Renal cortical epithelial cell (primary cell): ENCODE measurements at regions not wholly inside any gene's neighbourhood (a gene's known extent, or its start where the extent isn't known, plus 50 kb on each side); places are given as distances from the start of the nearest gene placed in this dataset.

Experiments
- DNase-seq: peaks from one replicate; pipeline ENCODE4 v3.0.0-alpha.2; 2011; ENCODE audit warnings: low read depth

- DNase-seq: peak; percentile 31
These were observed 523.9 kb downstream of the TNS1 start for GRCh38 chr2:217478831-217479455.

DNA sequence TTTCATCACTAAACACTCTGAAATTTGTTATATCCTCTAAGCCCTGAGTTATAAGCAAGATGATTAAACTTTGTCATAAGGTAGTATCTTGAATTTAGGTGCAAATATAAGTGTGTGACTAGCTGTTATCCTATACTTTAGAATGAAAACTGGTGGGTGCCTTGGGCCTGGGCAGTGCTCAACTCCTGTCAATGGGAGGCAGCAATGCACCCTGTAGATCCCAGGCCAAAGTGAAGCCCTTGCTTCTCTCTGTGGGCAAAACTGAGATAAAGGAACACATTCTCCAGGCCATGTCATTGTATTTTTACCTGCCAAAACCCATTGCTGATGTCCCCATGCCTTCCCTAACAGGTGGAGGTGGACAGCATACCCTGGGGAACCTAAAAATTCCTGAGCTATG is 525.2 kb downstream of the TNS1 start:
- DNase-seq: no peak

DNA sequence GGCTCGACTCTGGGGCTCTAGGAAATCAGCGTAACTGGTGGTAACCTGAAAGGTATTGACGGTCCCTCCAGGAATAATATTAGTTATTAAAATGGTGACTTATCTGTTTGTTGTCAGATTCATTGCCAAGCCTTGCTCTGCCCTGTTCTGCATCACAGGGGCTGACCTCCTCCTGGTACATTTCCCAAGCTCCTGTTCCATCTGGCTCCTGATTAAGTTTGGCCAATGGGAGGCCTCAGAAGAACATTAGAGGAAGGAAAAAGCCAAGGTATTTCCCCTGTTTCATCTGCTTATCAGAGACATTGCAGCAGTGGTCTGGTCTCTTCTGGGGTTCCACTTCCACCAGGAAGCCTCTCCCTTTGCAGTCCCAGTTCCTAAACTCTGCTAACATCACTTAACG is 527.0 kb downstream of the TNS1 start:
- DNase-seq: no peak

- DNase-seq: no peak
These were observed 527.7 kb downstream of the TNS1 start for GRCh38 chr2:217475101-217475500.

DNA sequence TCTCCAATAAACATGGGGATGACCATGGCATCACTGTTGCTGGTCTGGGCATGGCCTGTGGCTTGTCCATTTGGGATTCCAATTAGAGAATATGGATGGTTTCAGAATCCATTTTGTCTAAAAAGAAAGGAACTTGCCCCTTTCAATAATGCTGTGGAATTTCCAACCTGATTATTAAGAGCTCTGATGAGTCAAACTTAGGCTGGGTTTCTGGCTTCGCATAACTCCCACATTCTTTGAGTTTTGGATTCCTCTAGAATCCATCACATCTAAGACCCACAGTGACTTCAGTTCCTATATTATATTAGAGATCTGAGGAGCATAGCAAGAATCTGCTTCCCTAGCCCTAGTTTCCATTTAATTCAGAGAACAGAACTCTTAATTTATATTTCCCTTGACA is 531.5 kb downstream of the TNS1 start:
- peak; percentile 55 for DNase-seq

DNA sequence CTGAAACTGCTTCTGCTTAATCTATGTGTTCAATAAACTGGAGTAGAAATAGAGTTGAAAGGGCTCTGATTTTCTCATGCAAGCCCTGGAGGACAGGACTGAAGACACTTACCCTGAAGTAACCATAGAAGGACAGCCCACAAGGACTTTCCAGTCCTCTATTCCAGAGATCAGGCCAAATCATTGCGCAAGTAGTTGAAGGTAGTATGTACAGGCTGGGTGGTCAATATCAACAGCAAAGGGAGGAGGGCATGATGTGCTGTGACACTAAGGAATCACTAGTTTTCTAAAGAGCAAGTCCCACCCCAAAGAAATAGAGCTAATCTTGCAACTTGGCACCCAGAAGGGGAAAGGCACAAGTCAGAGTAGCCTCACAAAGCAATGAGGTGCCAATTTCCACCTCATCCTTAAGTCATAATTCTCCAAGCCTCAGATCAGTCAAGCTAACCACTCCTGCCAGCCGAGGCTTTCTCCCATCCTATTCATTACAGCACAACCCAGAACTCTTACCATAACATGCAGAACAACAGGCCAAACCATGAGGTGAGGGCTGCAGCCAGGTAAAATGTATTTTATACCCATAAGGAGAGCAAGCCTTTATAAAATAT is 533.5 kb downstream of the TNS1 start:
- DNase-seq: no peak

DNA sequence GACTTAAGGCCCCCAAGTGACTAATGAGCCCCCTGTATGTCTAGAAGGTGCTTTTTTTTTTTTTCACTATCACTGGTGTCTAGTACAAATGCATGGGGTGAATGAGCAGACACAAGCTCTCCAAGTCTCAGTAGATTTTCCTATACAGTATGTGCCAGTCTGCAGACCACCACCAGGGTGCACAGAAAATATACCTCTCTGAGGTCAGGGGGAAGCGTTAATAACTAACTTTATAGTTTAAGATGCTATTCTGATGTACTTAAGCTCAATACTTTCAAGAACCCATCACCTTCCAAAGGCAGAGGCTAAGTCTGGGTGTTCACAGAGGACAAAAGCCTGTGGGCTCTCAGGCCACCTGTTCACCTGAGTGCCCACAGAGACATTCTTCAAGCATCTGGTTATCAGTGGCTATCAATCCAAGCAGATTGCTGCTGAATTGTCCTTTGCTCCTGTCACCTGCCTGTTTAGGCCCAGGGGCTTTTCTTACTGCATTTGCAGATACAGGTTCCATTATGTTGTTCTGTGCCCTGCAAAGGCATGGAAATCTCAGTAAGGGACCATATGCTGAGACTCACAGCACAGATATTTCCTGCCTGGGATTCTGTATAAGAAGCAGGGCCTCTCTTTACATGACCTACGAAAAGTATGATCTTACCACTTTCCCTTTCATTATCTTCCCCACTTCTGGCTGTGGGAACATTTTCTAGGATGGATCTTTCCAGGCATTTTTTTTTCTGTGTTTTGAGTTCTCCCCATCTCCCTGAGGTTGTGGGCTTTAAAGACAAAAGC is 534.6 kb downstream of the TNS1 start:
- DNase-seq: no peak

DNA sequence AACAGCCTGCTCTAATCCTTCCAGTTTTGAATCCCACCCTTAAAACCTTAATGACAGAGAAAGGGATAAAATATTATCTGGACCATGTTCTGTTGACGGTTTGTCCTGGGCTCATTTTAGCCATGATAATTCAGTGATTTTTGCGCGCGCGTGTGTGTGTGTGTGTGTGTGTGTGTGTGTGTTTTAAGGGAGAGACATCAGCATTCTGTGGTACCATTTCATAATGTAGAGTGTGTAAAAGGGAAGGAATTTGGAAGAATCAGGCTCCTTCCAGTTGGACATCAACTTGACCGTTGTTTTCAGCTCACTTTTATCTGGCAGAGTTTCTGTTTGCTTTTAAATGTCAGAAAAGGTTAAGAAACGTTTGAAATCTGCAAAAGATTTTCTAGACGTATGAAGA is 535.5 kb downstream of the TNS1 start:
- peak; percentile 29 for DNase-seq

GRCh38 chr2:217466805-217467204 is 536.0 kb downstream of the TNS1 start:
- peak; percentile 86 for DNase-seq

DNA sequence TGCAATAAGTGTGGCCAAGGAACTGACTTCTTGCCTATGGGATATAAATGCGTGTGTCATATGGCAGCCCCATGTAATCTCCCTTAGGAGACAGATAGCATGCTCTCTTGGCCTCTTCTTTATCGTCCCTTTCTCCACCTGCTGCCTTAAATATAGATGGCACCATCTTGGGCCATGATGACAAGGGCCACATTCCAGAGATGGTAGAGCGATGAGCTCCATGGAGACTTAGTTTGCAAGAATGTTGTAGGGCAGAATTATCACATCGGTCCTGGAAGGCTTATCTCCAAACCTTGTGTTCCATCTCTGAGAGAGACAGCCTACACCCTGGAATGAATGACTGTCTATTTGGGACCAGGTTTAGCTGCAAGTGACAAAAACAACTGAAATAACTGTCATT is 536.7 kb downstream of the TNS1 start:
- DNase-seq: no peak

DNA sequence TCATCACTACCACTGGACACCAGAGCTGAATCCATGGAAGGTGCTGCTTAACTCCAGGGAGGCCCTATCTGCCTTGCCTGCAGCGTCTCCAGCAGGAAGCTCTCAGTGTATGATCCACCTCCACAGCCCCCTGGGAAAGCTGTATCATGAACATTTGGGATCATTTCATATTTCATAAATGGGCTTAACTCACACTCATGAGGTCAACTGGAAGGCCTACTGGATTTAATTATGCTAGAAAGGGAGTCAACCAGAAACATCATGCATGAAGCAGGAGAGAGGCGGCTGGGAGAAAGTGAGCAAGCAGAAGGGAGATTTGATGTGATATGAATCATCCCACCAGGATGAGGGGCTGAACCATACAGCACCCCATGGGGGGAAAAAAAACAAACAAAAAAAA is 537.7 kb downstream of the TNS1 start:
- no peak for DNase-seq

DNA sequence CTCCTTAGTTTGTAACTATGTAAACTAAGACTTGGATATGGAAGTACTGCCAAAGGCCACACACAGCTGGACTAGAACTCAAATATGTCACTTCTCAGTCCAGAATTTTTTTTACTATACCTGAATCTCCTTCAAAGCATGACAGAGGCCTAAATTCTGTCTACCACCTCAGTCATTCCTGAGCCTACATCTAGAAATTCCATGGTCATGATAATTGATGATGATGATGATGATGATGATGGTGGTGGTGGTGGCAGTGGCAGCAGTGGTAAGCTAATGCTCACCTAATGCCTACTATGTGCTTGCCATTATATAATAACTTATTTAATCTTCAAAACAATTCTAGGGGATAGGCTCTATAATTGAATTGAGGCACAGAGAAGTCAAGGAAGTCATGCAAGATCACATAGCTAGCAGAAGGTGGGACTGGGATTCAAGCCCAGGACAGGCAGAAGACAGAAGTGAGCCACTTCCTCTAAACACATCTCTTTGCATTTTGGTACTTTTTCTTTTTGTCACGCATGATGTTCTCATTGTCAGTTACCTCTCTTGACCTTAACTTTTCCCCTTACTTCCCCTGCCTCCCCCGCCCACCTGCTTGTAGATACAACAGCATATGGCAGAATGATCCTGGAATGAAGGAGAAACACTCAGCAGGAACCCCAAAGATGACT is 539.3 kb downstream of the TNS1 start:
- DNase-seq: no peak

DNA sequence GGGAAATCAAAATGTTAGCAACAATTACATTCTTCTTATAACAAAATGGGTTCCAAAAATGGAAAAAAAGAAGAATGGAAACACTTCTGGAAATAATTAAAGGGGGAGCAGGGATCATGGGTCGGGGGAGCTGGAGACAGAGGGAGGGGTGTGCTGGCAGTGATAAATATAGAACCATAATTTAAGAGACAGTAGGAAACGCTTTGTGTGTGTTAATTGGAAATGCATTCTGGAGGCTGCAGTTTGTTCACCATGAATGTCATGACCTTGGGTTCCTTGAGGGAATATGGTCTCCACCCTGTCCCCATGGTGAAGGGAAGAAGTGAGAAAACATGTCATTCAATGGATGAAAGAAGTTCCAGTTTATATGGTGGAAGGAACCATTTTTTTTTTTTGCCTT is 540.7 kb downstream of the TNS1 start:
- DNase-seq: no peak

DNA sequence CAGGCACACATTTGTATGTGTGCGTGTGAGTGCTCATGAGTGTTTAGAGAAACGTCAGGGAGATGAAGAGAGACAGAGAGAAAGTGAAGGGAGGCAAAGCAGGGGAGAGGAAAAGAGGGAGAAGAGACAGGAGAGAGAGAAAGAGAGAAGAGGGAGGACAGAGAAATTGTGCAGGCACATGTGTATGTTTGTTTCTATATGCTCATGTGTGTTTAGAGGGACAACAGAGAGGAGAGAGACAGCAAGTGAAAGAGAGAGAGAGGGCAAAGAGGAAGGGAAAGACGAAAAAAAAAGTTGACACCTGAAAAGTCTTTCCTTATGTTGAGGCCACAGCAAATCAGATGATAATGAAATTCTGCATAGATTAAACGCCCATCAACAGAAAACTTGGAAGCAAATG is 541.1 kb downstream of the TNS1 start:
- no peak for DNase-seq

DNA sequence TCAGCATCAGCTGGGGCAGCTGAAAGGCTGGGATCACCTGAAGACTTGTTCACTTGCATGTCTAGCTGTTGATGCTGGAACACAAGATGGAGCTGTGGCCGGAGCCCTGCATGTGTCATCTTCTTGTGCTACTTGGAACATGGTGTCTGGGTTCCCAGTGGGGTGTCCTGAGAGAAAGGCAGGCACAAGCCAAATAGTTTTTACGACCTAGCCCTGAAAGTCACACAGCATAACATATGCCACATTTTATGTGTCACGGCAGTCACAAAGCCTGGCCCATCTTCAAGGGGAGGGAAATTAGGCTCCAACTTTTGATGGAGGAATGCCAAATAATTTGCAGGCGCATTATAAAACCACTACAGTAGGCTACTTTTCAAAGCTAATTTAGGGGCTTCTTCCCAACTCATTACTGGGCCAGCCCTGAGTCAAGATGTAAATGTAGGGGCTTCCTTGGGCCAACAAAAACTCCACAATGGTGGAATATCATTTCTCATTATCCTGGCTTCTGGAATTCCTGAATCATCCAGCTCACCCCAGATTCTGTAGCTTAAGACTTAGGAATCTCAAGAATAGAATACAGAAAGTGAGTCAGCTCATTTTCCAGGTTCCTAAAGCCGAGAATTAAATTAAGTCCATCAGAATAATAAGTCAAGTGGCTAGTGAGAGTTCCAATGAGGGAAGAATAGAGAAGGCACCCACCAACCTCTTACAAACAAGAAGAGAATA is 543.0 kb downstream of the TNS1 start:
- DNase-seq: no peak

- no peak for DNase-seq
These were observed 543.8 kb downstream of the TNS1 start for GRCh38 chr2:217459016-217459415.

DNA sequence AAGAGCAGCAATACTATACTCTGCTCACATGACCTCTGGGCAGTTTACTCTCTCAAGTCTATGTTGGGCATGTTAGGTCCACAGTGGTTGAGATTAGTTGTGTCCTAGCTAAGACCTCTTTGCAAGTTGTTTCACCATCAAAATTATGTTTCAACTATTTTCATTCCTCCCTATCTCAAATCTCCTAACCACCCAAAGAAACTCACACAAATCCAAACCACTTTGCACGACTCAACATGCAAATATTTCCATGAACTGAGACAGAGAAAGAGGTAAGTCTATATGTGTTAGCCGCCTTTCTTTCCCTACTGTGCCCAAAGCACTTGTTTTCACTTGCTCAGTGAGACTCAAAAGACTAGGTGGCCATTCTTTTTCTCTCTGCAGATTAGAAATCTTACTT is 546.8 kb downstream of the TNS1 start:
- no peak for DNase-seq

DNA sequence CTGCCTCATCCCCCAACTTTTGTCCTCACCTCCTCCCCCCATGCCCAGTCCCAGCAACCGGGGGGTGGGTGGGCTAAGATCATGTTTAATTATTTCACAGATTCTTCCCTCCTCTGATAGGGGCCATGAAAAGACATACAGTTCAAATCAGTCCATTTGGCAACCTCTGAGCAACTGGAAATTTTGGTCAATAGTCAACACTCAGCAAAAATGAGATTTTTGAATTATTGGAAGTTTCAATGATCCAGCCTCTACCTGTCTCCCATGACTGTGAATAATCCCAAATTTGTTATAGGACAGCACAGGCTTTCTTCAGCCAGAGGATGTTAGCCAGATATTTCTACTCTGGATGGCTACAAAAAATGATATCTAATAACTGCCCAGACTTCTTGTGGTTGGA is 549.9 kb downstream of the TNS1 start:
- DNase-seq: no peak

- DNase-seq: peak; percentile 90
These were observed 551.1 kb downstream of the TNS1 start for GRCh38 chr2:217451666-217452065.

DNA sequence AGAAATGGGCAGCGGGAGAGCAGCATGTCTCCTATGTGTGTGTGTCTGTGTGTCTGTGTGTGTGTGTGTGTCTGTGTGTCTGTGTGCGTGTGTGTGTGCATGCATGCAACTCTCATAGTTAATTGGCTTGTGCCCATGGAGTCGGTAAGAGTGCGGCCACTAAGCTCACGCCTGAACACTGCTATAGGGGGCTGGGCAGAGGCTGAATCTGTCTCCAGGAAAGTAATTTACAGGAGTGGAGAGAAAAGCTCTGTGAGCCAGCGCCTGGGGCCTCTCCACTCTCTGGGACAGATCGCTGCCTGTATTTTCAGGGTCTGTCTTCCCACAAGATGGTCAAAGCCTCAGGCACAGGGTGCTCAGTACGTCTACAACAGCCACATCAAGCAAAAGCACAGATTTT is 553.4 kb downstream of the TNS1 start:
- no peak for DNase-seq

DNA sequence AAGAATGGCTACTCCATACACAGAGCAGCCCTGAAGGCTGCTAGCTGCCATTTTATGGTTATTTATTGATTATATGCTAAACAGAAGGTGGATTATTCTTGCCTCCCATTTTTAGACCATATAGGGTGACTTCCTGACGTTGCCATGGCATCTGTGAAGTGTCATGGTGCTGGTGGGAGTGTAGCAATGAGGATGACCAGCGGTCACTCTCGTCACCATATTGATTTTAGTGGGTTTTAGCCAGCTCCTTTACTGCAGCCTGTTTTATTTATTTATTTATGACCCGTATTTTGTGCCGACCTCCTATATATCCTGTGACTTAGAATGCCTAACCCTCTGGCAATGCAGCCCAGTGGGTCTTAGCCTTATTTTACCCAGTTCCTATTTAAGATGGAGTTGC is 553.9 kb downstream of the TNS1 start:
- no peak for DNase-seq

- DNase-seq: peak; percentile 78
These were observed 557.1 kb downstream of the TNS1 start for GRCh38 chr2:217445723-217446122.
